NCI-H1092 treated with DMSO at 0.1 percent for 48 hours (cell line): ENCODE measurements at regions not wholly inside any gene's neighbourhood (a gene's known extent, or its start where the extent isn't known, plus 50 kb on each side); places are given as distances from the start of the nearest gene placed in this dataset.
A peak's percentile ranks its signal among the peaks of the same experiment; 100 is the strongest.

Source experiments
- DNase-seq: peaks from one replicate; lab custom pipeline; 2025; lab: John Stamatoyannopoulos, UW

GRCh38 chr6:139852488-139853140 is 478.2 kb upstream of the CITED2 start:
- DNase-seq: no peak

GRCh38 chr6:139852067-139852466 is 477.6 kb upstream of the CITED2 start:
- DNase-seq: no peak

- no peak for DNase-seq
Measured at GRCh38 chr6:139851206-139851605, 476.8 kb upstream of the CITED2 start.

GRCh38 chr6:139850512-139850911 is 476.1 kb upstream of the CITED2 start:
- DNase-seq: no peak

GRCh38 chr6:139847457-139847813 is 473.0 kb upstream of the CITED2 start:
- DNase-seq: no peak

GRCh38 chr6:139846538-139847456 is 472.3 kb upstream of the CITED2 start:
- DNase-seq: no peak

GRCh38 chr6:139844907-139845306 is 470.5 kb upstream of the CITED2 start:
- no peak for DNase-seq

GRCh38 chr6:139841794-139842215 is 467.4 kb upstream of the CITED2 start:
- DNase-seq: no peak

DNA sequence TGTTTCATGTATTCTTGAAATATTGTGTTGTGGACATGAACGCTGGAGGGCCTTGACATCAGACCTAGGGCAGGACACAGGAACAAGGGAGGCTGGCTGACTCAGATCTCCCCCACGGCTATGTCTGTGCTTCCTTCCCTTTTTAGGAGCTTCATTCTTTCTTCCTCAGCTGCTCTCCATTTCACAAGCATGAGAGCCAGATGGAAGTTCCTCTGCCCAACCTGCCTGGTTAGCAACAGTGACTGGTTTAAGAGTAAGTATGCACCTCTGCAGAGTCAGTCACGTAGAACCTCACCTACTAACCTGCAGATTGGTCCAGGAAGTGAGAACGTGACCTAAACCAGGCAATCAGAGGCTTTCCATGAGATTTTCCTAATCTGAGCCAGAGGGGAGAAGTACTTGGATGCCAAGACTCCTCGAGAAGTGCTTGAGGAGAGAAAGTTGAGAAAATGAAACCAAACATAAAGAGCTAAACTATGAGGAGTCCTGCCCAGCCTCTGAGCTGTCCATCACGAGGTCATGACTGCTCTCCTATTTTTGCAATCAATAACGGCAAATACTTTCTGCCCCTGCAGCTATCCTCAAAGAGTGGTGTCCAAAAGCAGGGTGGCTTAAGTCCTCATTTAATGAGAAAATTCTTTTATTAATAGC is 465.2 kb upstream of the CITED2 start:
- DNase-seq: no peak

DNA sequence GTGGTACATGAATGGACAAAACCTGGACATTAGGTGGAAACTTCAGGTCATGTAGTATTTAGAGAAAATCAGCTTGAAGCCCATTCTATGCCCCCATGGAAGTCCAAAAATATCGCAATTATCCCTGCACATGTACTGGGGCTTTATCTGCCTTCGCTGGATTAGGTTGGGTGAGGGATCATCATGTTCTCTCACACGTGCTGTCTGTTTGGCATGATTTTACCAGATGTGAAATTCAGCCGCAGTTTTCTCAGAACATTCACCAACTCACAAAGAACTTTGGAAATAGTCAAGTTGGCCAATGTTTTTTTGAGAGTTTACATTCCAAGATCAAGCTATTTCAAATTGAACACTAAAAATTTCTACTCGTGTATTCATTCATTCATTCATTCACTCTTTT is 459.8 kb upstream of the CITED2 start:
- DNase-seq: no peak

DNA sequence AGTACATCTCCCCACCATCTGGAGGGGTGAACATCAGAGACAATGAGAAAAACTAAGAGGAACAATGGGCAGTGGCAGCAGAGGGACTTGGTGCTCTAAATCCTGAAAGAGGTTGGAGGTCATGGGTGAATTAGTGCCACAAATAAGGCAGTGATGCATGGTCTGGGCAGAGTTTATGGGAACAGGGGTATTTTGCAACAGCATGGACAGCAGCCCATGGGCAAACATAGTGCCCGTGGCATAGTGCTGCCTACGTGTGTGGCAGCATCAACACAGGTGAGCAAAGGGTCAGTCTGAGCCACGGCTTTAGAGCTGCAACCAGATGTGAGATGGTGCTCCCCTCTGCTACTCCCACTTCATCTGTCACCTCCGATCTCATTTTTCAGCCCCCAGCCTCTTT is 459.1 kb upstream of the CITED2 start:
- DNase-seq: no peak

GRCh38 chr6:139832493-139833305 is 458.3 kb upstream of the CITED2 start:
- DNase-seq: no peak

GRCh38 chr6:139829576-139829975 is 455.1 kb upstream of the CITED2 start:
- DNase-seq: peak; percentile 2

GRCh38 chr6:139828751-139829519 is 454.5 kb upstream of the CITED2 start:
- DNase-seq: no peak

GRCh38 chr6:139825935-139826374 is 451.5 kb upstream of the CITED2 start:
- no peak for DNase-seq

- DNase-seq: no peak
Measured at GRCh38 chr6:139824864-139825263, 450.4 kb upstream of the CITED2 start.

DNA sequence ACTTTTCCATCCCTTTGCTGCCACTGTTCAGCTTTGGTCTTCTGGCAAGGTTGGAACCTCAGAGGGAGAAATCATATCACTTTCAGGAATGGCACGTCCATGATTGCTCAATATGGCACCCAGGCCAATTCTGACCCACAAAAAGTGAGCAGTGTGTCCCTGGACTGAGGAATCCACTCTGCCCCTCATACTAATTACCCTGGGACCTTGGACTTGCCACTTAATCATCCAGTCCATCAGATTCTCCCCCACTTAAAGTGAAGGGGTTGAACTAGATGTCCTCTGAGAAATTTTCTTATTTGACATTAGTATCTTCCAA is 449.3 kb upstream of the CITED2 start:
- DNase-seq: no peak

DNA sequence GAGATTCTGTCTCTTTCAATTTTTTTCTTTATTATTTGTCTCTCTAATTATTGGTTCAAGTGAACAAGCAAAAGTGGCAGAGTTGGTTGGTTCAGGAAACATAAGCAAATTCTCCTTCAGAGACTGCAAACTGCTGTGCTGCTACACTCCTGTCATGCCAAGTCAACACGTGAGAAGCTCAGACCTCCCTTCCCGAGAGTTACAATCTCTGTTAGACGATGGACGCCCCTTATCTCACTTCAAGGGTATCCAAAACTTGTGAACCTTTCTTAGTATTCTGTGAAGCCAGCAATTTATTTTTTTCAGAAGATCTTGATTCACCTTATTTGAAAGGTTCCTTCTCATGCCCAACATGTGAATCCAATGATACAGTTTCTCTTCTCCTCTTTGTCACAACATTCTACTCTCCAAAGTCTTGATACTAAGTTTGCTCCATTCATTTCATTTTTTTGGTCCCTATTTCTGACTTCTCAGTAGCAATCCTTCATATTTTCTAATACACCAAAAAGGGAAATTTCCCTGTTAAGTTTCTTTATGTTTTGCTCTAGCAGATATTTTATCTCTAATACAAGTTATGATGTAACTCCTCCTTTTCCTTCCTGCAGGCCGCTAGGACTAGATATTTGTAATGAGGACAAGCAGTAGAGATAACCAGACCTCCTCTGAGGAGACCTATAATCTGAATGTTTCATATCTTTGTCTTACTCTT is 448.8 kb upstream of the CITED2 start:
- DNase-seq: no peak

DNA sequence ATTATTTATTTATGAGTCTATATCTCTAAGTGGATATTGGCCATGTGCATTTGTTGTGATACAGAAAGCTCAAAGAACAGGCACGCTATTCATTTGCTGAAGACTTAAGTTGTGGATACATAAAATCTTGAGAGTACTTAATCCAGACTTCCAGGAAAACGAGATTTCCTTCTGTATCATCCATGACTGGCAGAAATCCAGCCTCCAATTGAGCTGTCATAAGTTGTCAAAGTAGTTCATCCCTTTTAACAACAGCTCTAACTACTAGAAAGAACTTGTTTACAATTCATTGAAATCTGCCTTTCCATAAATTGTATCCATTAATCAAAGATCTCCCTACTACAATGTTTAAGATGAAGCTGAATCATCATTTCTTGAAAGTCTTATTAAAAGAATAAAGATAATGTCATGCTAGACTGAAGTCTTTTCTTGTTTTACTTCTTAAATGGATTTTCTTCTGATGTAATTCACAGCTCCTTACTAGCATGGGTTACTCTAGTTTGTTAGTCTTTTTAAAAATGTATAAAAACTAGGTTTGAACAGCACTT is 447.3 kb upstream of the CITED2 start:
- no peak for DNase-seq

DNA sequence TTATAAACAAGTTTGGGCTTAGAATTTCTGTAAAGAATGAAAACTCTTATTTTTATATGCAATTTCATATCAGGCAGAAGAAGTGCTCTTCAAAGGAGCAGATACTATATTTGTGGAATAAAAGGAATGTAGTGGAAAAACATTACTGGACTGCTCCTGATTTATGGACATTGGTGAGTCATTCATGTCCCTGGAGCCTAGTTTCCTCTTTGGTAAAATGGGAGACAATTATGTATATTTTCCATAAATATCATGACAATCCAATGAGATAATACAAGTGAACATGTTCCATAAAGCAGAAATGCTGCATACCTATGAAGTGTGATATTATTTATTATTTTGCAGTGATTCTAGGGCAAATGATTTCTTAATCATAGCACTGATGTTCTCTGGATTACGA is 445.8 kb upstream of the CITED2 start:
- no peak for DNase-seq
